Hepatocyte (in vitro differentiated cells): ENCODE measurements at regions not wholly inside any gene's neighbourhood (a gene's known extent, or its start where the extent isn't known, plus 50 kb on each side); places are given as distances from the start of the nearest gene placed in this dataset.

Experiments used
- CTCF ChIP-seq: fragments of 200-600 bp; sonication (generic); IDR thresholded peaks from 2 replicates; pipeline ENCODE4 v1.5.1; 2016; ENCODE audit warnings: antibody characterized with exemption, mild to moderate bottlenecking; ENCODE audit not compliant: poor library complexity
- EZH2 ChIP-seq: fragments of 200-600 bp; sonication (generic); IDR thresholded peaks from 2 replicates; pipeline ENCODE4 v1.6.1; 2016; ENCODE audit warnings: antibody characterized with exemption, mild to moderate bottlenecking, borderline replicate concordance

- TF ChIP-seq CTCF: no peak
- TF ChIP-seq EZH2: no peak
Observed at GRCh38 chr7:19928247-19928646, 154.8 kb upstream of the TMEM196 start.
